Adrenal gland (tissue), 5 donors: ENCODE measurements at regions not wholly inside any gene's neighbourhood (a gene's known extent, or its start where the extent isn't known, plus 50 kb on each side); places are given as distances from the start of the nearest gene placed in this dataset.

Experiments
- CTCF ChIP-seq, 6 experiments: fragments of 450-650 bp in 4 of 6; fragments of 200-600 bp in 2 of 6; sonication (generic) in 1 of 6; IDR thresholded peaks; 1 replicate in 5 of 6; 2 replicates in 1 of 6; pipeline versions ENCODE4 v1.5.1 to v1.8.0; 2016 to 2021; ENCODE audit warnings: antibody characterized with exemption in 6 of 6, mild to moderate bottlenecking in 2 of 6, moderate library complexity in 1 of 6
- POLR2A ChIP-seq, 2 donors: fragments of 450-650 bp; IDR thresholded peaks; one replicate each; pipeline ENCODE4 v1.6.1; 2017; ENCODE audit warnings: antibody characterized with exemption in 2 of 2, mild to moderate bottlenecking in 2 of 2, moderate library complexity in 1 of 2
- donor health status: DM: no; HTN: no; CAD: no.

GRCh38 chr14:44830371-44830770 lies 131.4 kb downstream of the KLHL28 start:
- no peak for TF ChIP-seq POLR2A (IDR thresholded peaks at IDR 0.05)
- TF ChIP-seq CTCF (IDR thresholded peaks at IDR 0.05): no peak
